ENCODE measurements at regions not wholly inside any gene's neighbourhood (a gene's known extent, or its start where the extent isn't known, plus 50 kb on each side); places are given as distances from the start of the nearest gene placed in this dataset.
"Not testable (repeated sequence)": the region's sequence is repeated elsewhere in the genome, so short reads cannot be mapped to it uniquely, and the experiment has no call there.

DNA sequence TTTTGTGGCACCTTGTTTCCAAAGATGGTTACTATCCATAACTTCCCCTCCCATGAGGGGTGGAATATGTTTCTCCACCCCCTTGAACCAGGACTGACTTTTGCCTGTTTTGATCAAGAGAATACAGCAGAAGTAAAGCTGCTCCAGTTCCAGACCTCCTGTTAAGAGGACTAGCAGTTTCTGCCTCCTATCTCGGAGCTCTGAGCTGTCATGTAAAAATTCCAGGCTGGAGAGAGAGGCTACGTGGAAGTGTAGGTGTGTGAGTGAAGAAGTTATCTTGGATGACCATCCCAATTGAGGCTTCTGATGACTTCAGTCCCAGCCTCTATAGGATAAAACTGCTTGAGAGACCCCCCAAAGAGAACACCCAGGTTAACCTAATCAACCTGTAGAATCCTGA is 511.7 kb upstream of the IMPG1 start:
- TF ChIP-seq CTCF (IDR thresholded peaks at IDR 0.05; ENCODE audit: low read depth, low read length, missing control alignments) = no peak
- no peak overlapping the region for H3K4me3 ChIP-seq (ENCODE audit: low read depth, low read length)
- DNase-seq (ENCODE audit: low read depth) = no peak

DNA sequence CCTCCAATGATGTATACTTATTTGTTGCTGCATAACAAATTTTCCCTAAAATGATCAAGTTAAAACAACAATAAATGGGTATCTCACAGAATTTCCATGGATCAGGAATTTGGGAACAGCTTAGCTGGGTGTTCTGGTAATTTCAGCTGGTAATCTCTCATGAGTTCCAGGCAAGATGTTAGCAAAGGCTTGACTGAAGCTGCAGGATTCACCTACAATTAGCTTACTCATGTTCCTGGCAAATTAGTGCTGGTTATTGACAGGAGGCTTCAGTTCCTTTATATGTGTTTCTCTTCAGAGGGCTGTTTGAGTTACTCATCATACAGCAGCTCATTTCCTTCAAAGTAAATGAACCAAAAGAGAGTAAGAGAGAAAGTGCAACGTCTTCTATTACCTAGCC is 506.3 kb upstream of the IMPG1 start:
- DNase-seq (ENCODE audit: low read depth) = no peak
- no peak for TF ChIP-seq CTCF (IDR thresholded peaks at IDR 0.05; ENCODE audit: low read depth, low read length, missing control alignments)
- H3K4me3 ChIP-seq (ENCODE audit: low read depth, low read length) = no peak overlapping the region

- TF ChIP-seq CTCF (IDR thresholded peaks at IDR 0.05; ENCODE audit: low read depth, low read length, missing control alignments) = no peak
- no peak for DNase-seq (ENCODE audit: low read depth)
Observed at GRCh38 chr6:76574746-76575145, 502.3 kb upstream of the IMPG1 start.

DNA sequence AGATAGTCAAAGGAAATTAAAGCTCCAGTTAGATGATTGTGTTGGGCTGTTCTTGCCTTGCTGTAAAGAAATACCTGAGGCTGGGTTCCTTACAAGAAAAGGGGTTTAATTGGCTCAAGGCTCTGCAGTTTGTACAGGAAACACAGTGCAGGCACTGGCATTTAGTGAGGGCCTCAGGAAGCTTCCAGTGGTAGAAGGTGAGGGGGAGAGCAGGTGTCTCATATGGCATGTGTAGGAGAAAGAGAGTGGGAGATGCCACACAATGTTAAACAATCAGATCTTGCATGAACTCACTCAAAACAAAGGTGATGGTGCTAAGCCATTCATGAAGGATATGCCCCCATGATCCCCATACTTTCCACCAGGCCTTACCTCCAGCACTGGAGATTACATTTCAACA is 493.5 kb upstream of the IMPG1 start:
- H3K4me3 ChIP-seq (ENCODE audit: low read depth, low read length) = no peak overlapping the region
- TF ChIP-seq CTCF (IDR thresholded peaks at IDR 0.05; ENCODE audit: low read depth, low read length, missing control alignments) = no peak
- no peak for DNase-seq (ENCODE audit: low read depth)

More at GRCh38 chr6:76574746-76575145, 502.3 kb upstream of the IMPG1 start:
- no peak overlapping the region for H3K4me3 ChIP-seq (ENCODE audit: low read depth, low read length)

- not testable (repeated sequence) for H3K4me3 ChIP-seq (ENCODE audit: low read depth, low read length); DNase-seq (ENCODE audit: low read depth)
Observed at GRCh38 chr6:76562371-76562770, 489.9 kb upstream of the IMPG1 start.

DNA sequence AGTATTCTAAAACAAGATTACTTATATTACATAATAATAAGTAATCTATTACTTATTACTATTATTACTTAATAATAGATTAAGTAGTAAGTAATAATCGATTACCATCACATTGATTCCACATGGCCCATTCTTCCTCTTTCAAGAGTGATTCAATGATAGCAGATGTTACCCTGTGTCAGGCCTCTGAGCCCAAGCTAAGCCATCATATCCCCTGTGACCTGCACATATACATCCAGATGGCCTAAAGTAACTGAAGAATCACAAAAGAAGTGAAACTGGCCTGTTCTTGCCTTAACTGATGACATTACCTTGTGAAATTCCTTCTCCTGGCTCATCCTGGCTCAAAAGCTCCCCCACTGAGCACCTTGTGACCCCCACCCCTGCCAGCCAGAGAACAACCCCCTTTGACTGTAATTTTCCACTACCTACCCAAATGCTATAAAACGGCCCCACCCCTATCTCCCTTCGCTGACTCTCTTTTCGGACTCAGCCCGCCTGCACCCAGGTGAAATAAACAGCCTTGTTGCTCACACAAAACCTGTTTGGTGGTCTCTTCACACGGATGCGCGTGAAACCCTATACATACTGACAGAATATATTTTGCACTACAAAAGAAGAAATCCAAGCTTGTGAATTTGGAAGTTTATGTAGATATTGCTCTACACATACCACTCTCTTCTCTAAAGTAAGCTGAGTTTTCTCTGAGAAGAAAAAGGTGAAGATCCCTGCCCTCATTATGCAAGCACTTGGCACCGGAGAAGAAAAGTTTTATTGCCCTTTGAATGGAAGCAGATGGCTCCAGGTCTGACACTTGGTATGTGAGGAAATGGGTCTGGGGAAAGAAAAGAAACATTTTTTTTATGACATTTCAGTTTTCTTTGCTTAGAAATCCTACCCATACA is 488.6 kb upstream of the IMPG1 start:
- H3K4me3 ChIP-seq (ENCODE audit: low read depth, low read length); DNase-seq (ENCODE audit: low read depth): not testable (repeated sequence)

DNA sequence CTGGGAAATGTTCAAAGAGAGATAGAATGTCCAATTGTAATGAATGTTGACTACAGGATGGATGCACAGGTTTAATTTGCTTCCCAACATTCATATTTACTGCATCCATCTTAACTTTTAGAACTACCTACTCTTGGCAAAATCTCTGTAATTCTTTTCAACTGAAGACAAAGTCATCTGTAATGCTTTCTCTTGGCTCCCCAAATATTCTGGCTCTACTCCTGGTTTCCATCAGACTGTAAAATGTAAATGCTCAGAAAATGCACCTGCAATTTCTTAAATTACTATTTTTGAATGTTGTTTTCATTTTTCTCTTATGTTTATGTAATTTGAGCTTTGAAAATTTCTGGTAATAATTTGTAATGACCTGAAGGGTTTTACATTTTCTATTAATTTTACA is 480.8 kb upstream of the IMPG1 start:
- no peak overlapping the region for H3K4me3 ChIP-seq (ENCODE audit: low read depth, low read length)
- TF ChIP-seq CTCF (IDR thresholded peaks at IDR 0.05; ENCODE audit: low read depth, low read length, missing control alignments) = no peak
- no peak for DNase-seq (ENCODE audit: low read depth)

DNA sequence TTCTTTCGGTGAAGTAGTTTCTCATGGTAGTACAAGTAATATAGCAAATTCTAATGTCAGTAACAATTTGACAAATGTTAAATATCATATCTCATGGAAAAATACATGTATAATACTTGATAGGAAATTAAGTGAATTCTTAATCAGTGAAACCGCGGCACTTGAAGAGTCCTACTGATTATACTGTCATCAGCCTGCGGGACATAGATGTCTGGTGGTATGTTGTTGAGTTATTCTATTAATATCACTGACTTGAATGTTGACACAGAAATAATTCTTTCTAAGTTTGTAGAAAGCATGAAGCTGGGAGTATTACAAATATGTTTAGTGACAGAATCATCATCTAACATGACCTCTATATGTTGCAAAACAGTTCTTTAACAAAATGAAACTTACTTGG is 479.8 kb upstream of the IMPG1 start:
- no peak for TF ChIP-seq CTCF (IDR thresholded peaks at IDR 0.05; ENCODE audit: low read depth, low read length, missing control alignments)

More for the DNA sequence above, 479.8 kb upstream of the IMPG1 start:
- no peak for DNase-seq (ENCODE audit: low read depth)
- H3K4me3 ChIP-seq (ENCODE audit: low read depth, low read length) = no peak overlapping the region
